CD4-positive, alpha-beta T cell treated with Interleukin-4 for 1 hour (primary cell): ENCODE measurements at regions not wholly inside any gene's neighbourhood (a gene's known extent, or its start where the extent isn't known, plus 50 kb on each side); places are given as distances from the start of the nearest gene placed in this dataset.
"Not testable (repeated sequence)": the region's sequence is repeated elsewhere in the genome, so short reads cannot be mapped to it uniquely, and the experiment has no call there.

Experiments
- DNase-seq, 2 donors: peaks; one replicate each; pipeline ENCODE4 v3.0.0-alpha.2; 2020 to 2022

- no peak for DNase-seq
Measured at GRCh38 chr4:153079857-153080391, 124.3 kb upstream of the TRIM2 start.

- DNase-seq = no peak
Measured at GRCh38 chr4:153081006-153081580, 123.2 kb upstream of the TRIM2 start.

GRCh38 chr4:153081693-153082092, 122.5 kb upstream of the TRIM2 start:
- no peak for DNase-seq

GRCh38 chr4:153082322-153083301, 121.6 kb upstream of the TRIM2 start:
- peak; percentile 18 to 20 for DNase-seq

GRCh38 chr4:153083447-153083947, 120.7 kb upstream of the TRIM2 start:
- peak; percentile 47 to 67 for DNase-seq

GRCh38 chr4:153084224-153084979, 119.8 kb upstream of the TRIM2 start:
- DNase-seq = no peak

- peak; percentile 74 to 76 for DNase-seq
Measured at GRCh38 chr4:153084980-153085630, 119.1 kb upstream of the TRIM2 start.

GRCh38 chr4:153087671-153088194, 116.5 kb upstream of the TRIM2 start:
- DNase-seq = no peak

- DNase-seq = no peak
Measured at GRCh38 chr4:153089742-153090141, 114.5 kb upstream of the TRIM2 start.

- no peak for DNase-seq
Measured at GRCh38 chr4:153090181-153090580, 114.1 kb upstream of the TRIM2 start.

GRCh38 chr4:153090670-153091385, 113.4 kb upstream of the TRIM2 start:
- no peak for DNase-seq

- no peak for DNase-seq
Measured at GRCh38 chr4:153093396-153093795, 110.8 kb upstream of the TRIM2 start.

GRCh38 chr4:153093802-153094201, 110.4 kb upstream of the TRIM2 start:
- DNase-seq = no peak

- DNase-seq = no peak
Measured at GRCh38 chr4:153094435-153094834, 109.8 kb upstream of the TRIM2 start.

- no peak for DNase-seq
Measured at GRCh38 chr4:153095448-153096204, 108.6 kb upstream of the TRIM2 start.

GRCh38 chr4:153096344-153096743, 107.9 kb upstream of the TRIM2 start:
- DNase-seq = no peak

GRCh38 chr4:153098427-153098826, 105.8 kb upstream of the TRIM2 start:
- no peak for DNase-seq

- no peak for DNase-seq
Measured at GRCh38 chr4:153099391-153100140, 104.7 kb upstream of the TRIM2 start.

- not testable (repeated sequence) for DNase-seq
Measured at GRCh38 chr4:153106736-153107135, 97.5 kb upstream of the TRIM2 start.

GRCh38 chr4:153107246-153107645, 97.0 kb upstream of the TRIM2 start:
- DNase-seq = no peak
